Gastroesophageal sphincter (tissue), 4 donors: ENCODE measurements at regions not wholly inside any gene's neighbourhood (a gene's known extent, or its start where the extent isn't known, plus 50 kb on each side); places are given as distances from the start of the nearest gene placed in this dataset.

Experiments
- ATAC-seq: fragments of 150-250 bp; one replicate; pipeline ENCODE4 v1.9.1; 2016; ENCODE audit warnings: mild to moderate bottlenecking, moderate library complexity
- H3K27ac ChIP-seq, 4 donors: fragments of 200-600 bp; sonication (generic) in 3 of 4; 1 replicate in 3 of 4; 2 replicates in 1 of 4; pipeline ENCODE4 v1.5.1; 2016 to 2019
- H3K27me3 ChIP-seq: fragments of 200-600 bp; sonication (generic); one replicate; pipeline ENCODE4 v1.5.1; 2019
- H3K36me3 ChIP-seq, 2 donors: fragments of 200-600 bp; sonication (generic); one replicate each; pipeline ENCODE4 v1.5.1; 2019; ENCODE audit warnings: control low read depth in 1 of 2
- H3K4me1 ChIP-seq, 3 donors: fragments of 200-600 bp; sonication (generic); 1 replicate in 2 of 3; 2 replicates in 1 of 3; pipeline ENCODE4 v1.5.1; 2016 to 2019; ENCODE audit warnings: control low read depth in 2 of 3
- H3K4me3 ChIP-seq, 2 donors: fragments of 200-600 bp; sonication (generic); one replicate each; pipeline ENCODE4 v1.5.1; 2019; ENCODE audit warnings: mild to moderate bottlenecking in 1 of 2, moderate library complexity in 1 of 2
- H3K9me3 ChIP-seq, 3 donors: fragments of 200-600 bp; sonication (generic); one replicate each; pipeline ENCODE4 v1.5.1; 2017 to 2019; ENCODE audit warnings: control low read depth in 2 of 3
- EP300 ChIP-seq: sonication (generic); formaldehyde crosslinking; IDR thresholded peaks from one replicate; pipeline ENCODE4 v1.6.1; 2017; ENCODE audit warnings: antibody characterized with exemption, mild to moderate bottlenecking
- POLR2A ChIP-seq, 2 donors: fragments of 450-650 bp; IDR thresholded peaks; one replicate each; pipeline ENCODE4 v1.6.1; 2017; ENCODE audit warnings: antibody characterized with exemption in 2 of 2, mild to moderate bottlenecking in 2 of 2, moderate library complexity in 1 of 2
- POLR2AphosphoS5 ChIP-seq: sonication (generic); formaldehyde crosslinking; IDR thresholded peaks from one replicate; pipeline ENCODE4 v1.6.1; 2017; ENCODE audit warnings: antibody characterized with exemption
- WGBS, 2 donors: methylation state at CpG; one replicate each; pipeline ENCODE4 v1.1.5; 2018; ENCODE audit warnings: low coverage in 1 of 2; 5-methylcytosine and 5-hydroxymethylcytosine counted together
- TF ChIP-seq, protein P1 (sequence below), 4 experiments: fragments of 200-600 bp in 2 of 4; fragments of 450-650 bp in 2 of 4; sonication (generic) in 1 of 4; IDR thresholded peaks; one replicate each; pipeline ENCODE4 v1.5.1; 2017 to 2019; ENCODE audit warnings: antibody characterized with exemption in 4 of 4, mild to moderate bottlenecking in 2 of 4, moderate library complexity in 2 of 4

DNA sequence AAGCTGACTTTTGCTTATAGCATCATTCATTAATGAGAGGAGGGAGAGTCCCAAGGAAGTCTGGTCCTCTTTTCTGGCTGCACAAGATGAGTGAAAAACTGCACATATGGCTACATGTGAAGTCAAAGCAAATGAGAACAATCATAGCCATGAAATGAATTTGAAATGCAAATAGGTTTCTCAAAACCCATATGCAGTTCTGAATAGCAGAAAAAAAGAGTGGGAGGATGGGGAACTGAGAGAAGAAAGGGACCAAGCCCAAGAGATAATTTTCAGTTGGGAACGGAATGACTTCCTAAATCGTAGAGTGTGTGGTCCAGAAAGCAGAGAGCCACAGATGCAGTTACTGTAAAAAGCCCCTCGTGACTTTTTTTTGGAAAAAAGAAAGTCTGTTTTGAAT lies 66.3 kb downstream of the GTPBP8 start:
- H3K9me3 ChIP-seq = no peaks in the 10 kb centered on the region
- TF ChIP-seq POLR2AphosphoS5 (no peak), EP300 (no peak), POLR2A (IDR thresholded peaks at IDR 0.05) (no peak)
- TF ChIP-seq, protein P1, sequence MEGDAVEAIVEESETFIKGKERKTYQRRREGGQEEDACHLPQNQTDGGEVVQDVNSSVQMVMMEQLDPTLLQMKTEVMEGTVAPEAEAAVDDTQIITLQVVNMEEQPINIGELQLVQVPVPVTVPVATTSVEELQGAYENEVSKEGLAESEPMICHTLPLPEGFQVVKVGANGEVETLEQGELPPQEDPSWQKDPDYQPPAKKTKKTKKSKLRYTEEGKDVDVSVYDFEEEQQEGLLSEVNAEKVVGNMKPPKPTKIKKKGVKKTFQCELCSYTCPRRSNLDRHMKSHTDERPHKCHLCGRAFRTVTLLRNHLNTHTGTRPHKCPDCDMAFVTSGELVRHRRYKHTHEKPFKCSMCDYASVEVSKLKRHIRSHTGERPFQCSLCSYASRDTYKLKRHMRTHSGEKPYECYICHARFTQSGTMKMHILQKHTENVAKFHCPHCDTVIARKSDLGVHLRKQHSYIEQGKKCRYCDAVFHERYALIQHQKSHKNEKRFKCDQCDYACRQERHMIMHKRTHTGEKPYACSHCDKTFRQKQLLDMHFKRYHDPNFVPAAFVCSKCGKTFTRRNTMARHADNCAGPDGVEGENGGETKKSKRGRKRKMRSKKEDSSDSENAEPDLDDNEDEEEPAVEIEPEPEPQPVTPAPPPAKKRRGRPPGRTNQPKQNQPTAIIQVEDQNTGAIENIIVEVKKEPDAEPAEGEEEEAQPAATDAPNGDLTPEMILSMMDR (IDR thresholded peaks at IDR 0.05) = no peak
- H3K36me3 ChIP-seq = no peaks in the 10 kb centered on the region
- no peak overlapping the region for H3K27ac ChIP-seq
- H3K4me3 ChIP-seq = no peak overlapping the region
- 33 to 55% methylated on average over 2 to 3 of the region's 3 CpGs for WGBS, 2 donors
- no peaks in the 10 kb centered on the region for H3K27me3 ChIP-seq
- no peak for ATAC-seq
- peaks cover 2 to 10% (median 4%) of the 10 kb centered on the region in 3 donors for H3K4me1 ChIP-seq

DNA sequence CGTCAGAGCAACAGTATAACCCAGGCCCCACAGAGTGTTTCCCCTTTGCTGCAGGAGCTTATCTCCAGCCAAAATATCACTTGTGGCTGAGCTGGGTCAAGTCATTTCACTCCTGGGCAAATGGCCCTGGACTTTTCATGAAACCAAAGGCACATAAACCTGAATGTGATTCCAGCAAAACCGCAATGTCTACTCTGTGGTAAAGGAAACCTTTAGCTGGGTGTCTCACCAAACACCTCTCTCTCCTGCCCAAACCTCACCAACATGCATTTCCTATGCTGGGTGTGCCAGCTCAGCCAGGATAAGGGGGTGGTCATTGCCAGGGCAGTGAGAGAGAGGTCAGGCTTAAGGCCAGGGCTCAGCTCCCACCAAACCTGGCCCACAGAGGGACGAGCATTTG lies 67.4 kb downstream of the GTPBP8 start:
- no peaks in the 10 kb centered on the region for H3K27me3 ChIP-seq
- WGBS, 2 donors = 80 to 90% methylated on average over 2 of the region's 3 CpGs
- no peak overlapping the region for H3K4me3 ChIP-seq
- no peaks in the 10 kb centered on the region for H3K9me3 ChIP-seq
- TF ChIP-seq POLR2A (IDR thresholded peaks at IDR 0.05) = no peak
- TF ChIP-seq EP300 = no peak
- TF ChIP-seq, protein P1 (IDR thresholded peaks at IDR 0.05) = no peak
- no peak for TF ChIP-seq POLR2AphosphoS5
- no peak overlapping the region for H3K27ac ChIP-seq
- no peak for ATAC-seq
- H3K36me3 ChIP-seq = no peaks in the 10 kb centered on the region
- H3K4me1 ChIP-seq = peaks cover 0 to 7% (median 0%) of the 10 kb centered on the region in 3 donors

DNA sequence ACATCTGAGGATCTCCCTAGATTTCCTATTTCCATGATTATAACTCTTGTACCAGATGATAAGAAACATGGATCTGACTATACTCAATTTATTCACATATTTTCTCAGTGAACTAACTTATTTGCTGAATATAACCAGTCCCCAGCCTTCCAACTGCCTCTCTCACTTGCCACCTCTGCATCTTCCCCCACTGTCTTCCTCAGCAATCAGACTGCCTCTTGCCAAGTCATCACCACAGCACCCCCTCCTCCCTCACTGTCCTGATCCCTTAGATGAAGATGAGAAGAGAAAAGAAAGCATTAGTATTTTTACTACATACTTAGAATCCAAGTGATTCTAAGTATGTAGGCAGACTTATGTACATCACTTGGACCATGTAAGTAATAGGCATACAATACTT lies 71.9 kb downstream of the GTPBP8 start:
- TF ChIP-seq POLR2AphosphoS5 = no peak
- no peak for TF ChIP-seq EP300
- no peak for TF ChIP-seq POLR2A (IDR thresholded peaks at IDR 0.05)
- TF ChIP-seq, protein P1 (IDR thresholded peaks at IDR 0.05) = no peak
- no peaks in the 10 kb centered on the region for H3K36me3 ChIP-seq
- peaks cover 0 to 21% (median 0%) of the 10 kb centered on the region in 3 donors for H3K4me1 ChIP-seq
- no peaks in the 10 kb centered on the region for H3K27me3 ChIP-seq
- H3K4me3 ChIP-seq = no peak overlapping the region
- no peak for ATAC-seq
- H3K27ac ChIP-seq = no peak overlapping the region
- peaks cover 0 to 11% (median 0%) of the 10 kb centered on the region in 3 donors for H3K9me3 ChIP-seq

DNA sequence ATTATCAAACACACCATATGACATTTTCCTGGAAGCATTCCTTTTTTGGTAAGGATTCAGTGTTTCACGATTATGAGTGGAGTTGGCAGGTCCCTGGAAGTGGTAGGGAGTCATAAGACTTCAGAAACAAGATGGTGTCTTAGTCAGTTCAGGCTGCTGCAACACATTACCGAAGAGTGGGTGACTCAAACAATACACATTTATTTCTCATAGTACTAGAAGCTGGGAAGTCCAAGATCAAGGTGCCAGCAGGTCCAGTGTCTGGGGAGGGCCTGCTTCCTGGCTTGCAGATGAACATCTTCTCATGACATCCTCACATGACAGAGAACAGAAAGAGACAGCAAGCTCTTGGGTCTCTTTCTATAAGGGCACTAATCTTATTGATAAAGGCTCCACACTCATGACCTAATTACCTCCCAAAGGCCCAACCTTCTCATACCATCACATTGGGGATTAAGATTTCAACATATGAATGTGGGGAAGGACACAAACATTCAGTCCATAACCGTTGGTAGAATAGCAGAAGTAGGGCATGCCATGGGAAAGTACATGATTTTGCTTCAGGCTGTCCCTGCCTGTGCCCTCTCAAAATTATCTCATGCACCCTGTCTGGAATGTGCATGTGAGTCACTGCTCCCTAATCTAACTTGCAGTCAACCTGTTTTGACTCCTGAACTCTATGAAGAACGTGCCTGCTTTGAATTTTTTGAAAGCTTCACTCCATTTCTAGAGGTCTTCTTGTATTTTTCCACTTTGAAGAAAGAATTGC lies 72.5 kb downstream of the GTPBP8 start:
- peak overlapping the region in 3 of 4 donors; percentile 50 to 72 (median 67) for H3K27ac ChIP-seq
- no peak for ATAC-seq
- no peaks in the 10 kb centered on the region for H3K27me3 ChIP-seq
- H3K36me3 ChIP-seq = no peaks in the 10 kb centered on the region
- peaks cover 0 to 21% (median 0%) of the 10 kb centered on the region in 3 donors for H3K4me1 ChIP-seq
- TF ChIP-seq, protein P1 (IDR thresholded peaks at IDR 0.05) = no peak
- TF ChIP-seq EP300 (no peak), POLR2AphosphoS5 (no peak), POLR2A (IDR thresholded peaks at IDR 0.05) (no peak)
- no peak overlapping the region for H3K4me3 ChIP-seq
- peaks cover 0 to 11% (median 0%) of the 10 kb centered on the region in 3 donors for H3K9me3 ChIP-seq
- WGBS, 2 donors = 33 to 62% methylated on average over 2 of the region's 4 CpGs

DNA sequence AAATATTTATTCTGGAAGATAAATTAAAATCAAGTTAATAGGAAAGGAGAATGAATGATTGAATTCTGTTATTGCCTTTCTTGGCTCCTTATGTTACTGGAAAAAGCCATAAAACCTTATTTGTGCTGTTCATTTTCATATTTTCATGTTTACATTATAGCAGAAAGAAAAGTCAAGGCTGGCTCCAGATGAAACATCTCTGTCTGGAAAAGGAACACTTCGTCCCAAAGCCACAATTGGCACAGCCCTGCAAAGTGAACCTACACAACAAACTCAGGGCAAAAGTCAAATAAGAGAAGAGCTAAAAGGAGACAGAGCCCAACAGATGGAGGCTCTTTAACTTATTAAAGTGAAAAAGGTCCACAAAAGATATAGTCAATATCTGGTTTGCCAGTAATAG lies 73.4 kb downstream of the GTPBP8 start:
- Histone ChIP-seq H3K4me3 (no peak overlapping the region), H3K27ac (peak overlapping the region in 3 of 4 donors; percentile 50 to 72 (median 67)), H3K9me3 (peaks cover 0 to 11% (median 0%) of the 10 kb centered on the region in 3 donors), H3K27me3 (no peaks in the 10 kb centered on the region), H3K36me3 (no peaks in the 10 kb centered on the region), H3K4me1 (peaks cover 0 to 21% (median 0%) of the 10 kb centered on the region in 3 donors)
- peak; percentile 57 for ATAC-seq
- 25 to 50% methylated on average over 1 of the region's 1 CpG for WGBS, 2 donors
- TF ChIP-seq, protein P1 (IDR thresholded peaks at IDR 0.05) = no peak
- TF ChIP-seq EP300 (no peak), POLR2A (IDR thresholded peaks at IDR 0.05) (no peak), POLR2AphosphoS5 (peak; percentile 65)
